Peyer's patch (tissue), 4 donors: ENCODE measurements at regions not wholly inside any gene's neighbourhood (a gene's known extent, or its start where the extent isn't known, plus 50 kb on each side); places are given as distances from the start of the nearest gene placed in this dataset.

Experiments
- POLR2A ChIP-seq, 2 donors: fragments of 450-650 bp; IDR thresholded peaks; one replicate each; pipeline ENCODE4 v1.5.1; 2017; ENCODE audit warnings: antibody characterized with exemption in 2 of 2, mild to moderate bottlenecking in 2 of 2, moderate library complexity in 2 of 2
- TF ChIP-seq, protein P1 (sequence below), 6 experiments: fragments of 450-650 bp in 4 of 6; fragments of 200-600 bp in 2 of 6; sonication (generic) in 1 of 6; IDR thresholded peaks; one replicate each; pipeline ENCODE4 v1.5.1; 2017 to 2019; ENCODE audit warnings: antibody characterized with exemption in 6 of 6, mild to moderate bottlenecking in 3 of 6, moderate library complexity in 1 of 6

DNA sequence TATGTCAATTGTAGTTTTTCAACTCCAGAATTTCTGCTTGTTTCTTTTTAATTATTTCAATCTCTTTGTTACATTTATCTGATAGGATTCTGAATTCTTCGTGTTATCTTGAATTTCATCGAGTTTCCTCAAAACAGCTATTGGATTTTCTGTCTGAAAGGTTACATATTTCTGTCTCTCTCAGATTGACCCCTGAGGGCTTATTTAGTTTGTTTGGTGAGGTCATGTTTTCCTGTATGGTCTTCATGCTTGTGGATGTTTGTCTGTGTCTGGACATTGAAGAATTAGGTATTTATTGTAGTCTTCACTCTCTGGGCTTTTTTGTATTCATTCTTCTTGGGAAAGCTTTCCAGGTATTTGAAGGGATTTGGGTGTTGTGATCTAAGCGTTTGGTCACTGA, 85.6 kb downstream of the SNAPC1 start:
- TF ChIP-seq, protein P1, sequence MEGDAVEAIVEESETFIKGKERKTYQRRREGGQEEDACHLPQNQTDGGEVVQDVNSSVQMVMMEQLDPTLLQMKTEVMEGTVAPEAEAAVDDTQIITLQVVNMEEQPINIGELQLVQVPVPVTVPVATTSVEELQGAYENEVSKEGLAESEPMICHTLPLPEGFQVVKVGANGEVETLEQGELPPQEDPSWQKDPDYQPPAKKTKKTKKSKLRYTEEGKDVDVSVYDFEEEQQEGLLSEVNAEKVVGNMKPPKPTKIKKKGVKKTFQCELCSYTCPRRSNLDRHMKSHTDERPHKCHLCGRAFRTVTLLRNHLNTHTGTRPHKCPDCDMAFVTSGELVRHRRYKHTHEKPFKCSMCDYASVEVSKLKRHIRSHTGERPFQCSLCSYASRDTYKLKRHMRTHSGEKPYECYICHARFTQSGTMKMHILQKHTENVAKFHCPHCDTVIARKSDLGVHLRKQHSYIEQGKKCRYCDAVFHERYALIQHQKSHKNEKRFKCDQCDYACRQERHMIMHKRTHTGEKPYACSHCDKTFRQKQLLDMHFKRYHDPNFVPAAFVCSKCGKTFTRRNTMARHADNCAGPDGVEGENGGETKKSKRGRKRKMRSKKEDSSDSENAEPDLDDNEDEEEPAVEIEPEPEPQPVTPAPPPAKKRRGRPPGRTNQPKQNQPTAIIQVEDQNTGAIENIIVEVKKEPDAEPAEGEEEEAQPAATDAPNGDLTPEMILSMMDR (IDR thresholded peaks at IDR 0.05), result no peak
- no peak for TF ChIP-seq POLR2A (IDR thresholded peaks at IDR 0.05)
